ENCODE measurements at regions not wholly inside any gene's neighbourhood (a gene's known extent, or its start where the extent isn't known, plus 50 kb on each side); places are given as distances from the start of the nearest gene placed in this dataset.

GRCh38 chr13:85990397-85990796, 191.2 kb upstream of the SLITRK6 start:
- no peak for TF ChIP-seq POLR2A (IDR thresholded peaks at IDR 0.05; ENCODE audit: low read depth, low read length)
- TF ChIP-seq POLR2AphosphoS5 (IDR thresholded peaks at IDR 0.05; ENCODE audit: low read depth, low read length): no peak
- TF ChIP-seq TAF1 (IDR thresholded peaks at IDR 0.05; ENCODE audit: low read depth, low read length): no peak
- TF ChIP-seq PAX5 (IDR thresholded peaks at IDR 0.05; ENCODE audit: insufficient read depth, low read length, severe bottlenecking): no peak
- no peak for TF ChIP-seq SPI1 (IDR thresholded peaks at IDR 0.05; ENCODE audit: low read depth, low read length)
- TF ChIP-seq POU2F2 (IDR thresholded peaks at IDR 0.05; ENCODE audit: low read depth, low read length): no peak

All from GM12891 (cell line).